ENCODE measurements at regions not wholly inside any gene's neighbourhood (a gene's known extent, or its start where the extent isn't known, plus 50 kb on each side); places are given as distances from the start of the nearest gene placed in this dataset.
"Not testable (repeated sequence)": the region's sequence is repeated elsewhere in the genome, so short reads cannot be mapped to it uniquely, and the experiment has no call there.

- no peak for DNase-seq (ENCODE audit: extremely low read depth, low read depth)
These were observed 1060.2 kb upstream of the ACVR2A start for GRCh38 chr2:146784602-146785001.

DNA sequence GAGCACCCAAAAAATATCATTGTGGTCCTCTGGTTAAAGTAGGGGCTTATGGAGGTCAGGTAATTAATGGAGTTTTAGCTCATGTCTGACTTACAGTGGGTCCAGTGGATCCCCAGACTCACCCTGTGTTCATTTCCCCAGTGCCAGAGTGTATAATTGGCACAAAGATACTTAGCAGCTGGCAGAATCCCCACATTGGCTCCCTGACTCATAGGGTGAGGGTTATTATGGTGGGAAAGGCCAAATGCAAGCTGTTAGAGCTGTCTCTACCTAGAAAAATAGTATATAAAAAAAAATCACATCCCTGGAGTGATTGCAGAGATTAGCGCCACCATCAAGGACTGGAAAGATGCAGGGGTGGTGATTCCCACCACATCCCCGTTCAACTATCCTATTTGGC lies 1067.6 kb upstream of the ACVR2A start:
- DNase-seq (ENCODE audit: extremely low read depth, low read depth): no peak

- no peak for DNase-seq (ENCODE audit: extremely low read depth, low read depth)
These were observed 1068.2 kb upstream of the ACVR2A start for GRCh38 chr2:146776596-146776995.

DNA sequence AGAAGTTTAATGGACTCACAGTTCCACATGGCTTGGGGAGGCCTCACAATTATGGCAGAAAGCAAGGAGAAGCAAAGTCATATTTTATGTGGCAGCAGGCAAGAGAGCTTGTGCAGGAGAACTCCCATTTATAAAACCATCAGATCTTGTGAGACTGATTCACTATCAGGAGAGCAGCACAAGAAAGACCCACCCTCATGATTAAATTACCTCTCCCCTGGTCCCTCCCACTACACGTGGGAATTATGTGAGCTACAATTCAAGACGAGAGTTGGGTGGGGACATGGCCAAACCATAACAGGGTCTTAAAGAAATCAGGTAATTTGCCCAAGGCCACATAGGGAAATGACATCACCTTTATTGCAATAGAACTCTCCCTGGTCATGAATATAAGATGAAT lies 1073.3 kb upstream of the ACVR2A start:
- no peak for DNase-seq (ENCODE audit: extremely low read depth, low read depth)

DNA sequence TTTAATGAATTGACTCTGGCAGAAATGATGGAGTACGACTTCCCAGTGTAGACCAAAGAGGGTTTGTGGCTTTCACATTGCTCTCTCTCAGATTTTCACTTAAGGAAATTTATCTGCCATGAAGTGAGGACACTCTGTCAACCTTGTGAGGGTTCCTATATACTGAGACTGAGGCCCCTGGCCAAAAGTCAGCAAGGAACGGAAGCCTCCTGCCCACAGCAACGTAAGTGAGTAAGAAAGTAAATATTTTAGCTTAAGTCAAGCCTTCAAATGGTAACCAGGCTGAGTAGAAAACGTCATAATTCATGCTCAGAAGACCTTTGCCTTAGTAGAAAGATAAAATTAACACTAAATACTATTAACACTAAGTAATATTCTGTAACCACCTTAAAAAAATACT lies 1080.5 kb upstream of the ACVR2A start:
- DNase-seq (ENCODE audit: extremely low read depth, low read depth): no peak

DNA sequence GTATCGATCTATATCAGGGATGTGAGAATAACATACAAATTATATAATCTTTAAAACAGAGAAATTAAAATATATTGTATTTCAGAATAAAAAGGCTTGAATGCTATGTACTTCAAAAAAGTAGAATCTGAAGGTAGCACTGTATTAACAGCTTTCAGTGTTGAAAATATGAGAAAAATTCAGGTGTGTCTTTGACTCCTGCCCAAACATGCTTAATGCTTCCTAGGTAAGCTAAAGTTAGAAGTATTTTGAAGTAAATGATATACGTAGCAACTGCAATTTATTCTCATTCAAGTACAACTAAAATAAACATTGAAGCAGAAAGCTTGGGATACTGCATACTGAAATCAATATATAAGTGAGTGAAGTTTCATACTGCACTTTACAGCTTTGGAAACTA lies 1082.0 kb upstream of the ACVR2A start:
- DNase-seq (ENCODE audit: extremely low read depth, low read depth): no peak

GRCh38 chr2:146754606-146755005 lies 1090.2 kb upstream of the ACVR2A start:
- no peak for DNase-seq (ENCODE audit: extremely low read depth, low read depth)

- DNase-seq (ENCODE audit: extremely low read depth, low read depth): no peak
These were observed 1096.8 kb upstream of the ACVR2A start for GRCh38 chr2:146748046-146748445.

- DNase-seq (ENCODE audit: extremely low read depth, low read depth): no peak
These were observed 1103.6 kb upstream of the ACVR2A start for GRCh38 chr2:146741260-146741659.

DNA sequence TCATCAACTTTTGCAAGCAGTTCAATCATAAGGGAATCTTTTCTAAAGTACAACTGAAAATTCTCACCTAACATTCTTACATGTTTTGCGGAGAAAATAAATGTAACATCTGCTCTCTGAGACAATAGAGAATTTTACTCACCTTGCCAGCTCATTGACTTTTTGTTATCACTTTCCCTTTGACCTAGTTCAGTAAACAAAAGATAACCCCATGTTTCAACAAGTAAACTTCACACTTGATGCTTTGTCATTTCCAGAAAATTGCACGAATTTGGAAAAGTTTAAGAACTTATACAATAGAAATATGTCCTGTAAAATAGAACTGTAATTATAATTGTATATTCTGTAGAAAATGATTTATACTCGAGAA lies 1110.0 kb upstream of the ACVR2A start:
- no peak for DNase-seq (ENCODE audit: extremely low read depth, low read depth)

DNA sequence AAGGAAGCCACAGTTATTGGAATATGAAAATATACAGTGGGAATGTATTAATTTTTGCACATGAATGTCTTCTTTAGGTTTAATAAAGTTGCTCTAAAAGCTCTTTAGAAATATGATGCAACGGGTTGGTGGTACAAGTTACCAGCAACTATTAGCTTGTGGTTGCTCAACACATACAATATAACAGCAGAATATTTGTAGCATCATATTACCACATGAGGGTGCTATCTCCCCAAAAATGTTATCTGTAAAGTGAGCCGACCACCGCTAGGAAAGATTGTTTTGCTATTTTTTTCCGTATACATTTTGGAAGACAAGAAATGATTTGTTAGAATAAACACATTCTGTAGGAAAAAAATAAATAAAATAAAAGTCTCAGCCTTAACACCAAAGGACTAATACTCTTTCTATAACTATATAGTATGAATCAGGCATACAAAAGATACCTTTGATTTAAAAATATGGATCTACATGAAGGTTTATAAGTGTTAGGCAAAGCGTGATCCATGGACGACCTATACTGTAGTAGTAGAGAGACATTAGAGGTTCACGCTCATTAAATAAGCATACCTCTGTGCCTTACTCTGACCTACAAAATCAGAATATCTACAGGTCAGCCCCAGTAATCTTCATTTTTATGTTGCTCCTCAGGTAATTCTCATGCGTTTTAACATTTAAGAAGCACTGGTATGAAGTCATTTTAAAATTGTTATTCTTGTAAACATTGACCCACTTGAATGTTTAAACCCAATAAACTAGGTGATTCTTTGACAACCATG lies 1110.6 kb upstream of the ACVR2A start:
- peak; percentile 65 for DNase-seq (ENCODE audit: extremely low read depth, low read depth)

- DNase-seq (ENCODE audit: extremely low read depth, low read depth): no peak
These were observed 1113.9 kb upstream of the ACVR2A start for GRCh38 chr2:146730882-146731281.

DNA sequence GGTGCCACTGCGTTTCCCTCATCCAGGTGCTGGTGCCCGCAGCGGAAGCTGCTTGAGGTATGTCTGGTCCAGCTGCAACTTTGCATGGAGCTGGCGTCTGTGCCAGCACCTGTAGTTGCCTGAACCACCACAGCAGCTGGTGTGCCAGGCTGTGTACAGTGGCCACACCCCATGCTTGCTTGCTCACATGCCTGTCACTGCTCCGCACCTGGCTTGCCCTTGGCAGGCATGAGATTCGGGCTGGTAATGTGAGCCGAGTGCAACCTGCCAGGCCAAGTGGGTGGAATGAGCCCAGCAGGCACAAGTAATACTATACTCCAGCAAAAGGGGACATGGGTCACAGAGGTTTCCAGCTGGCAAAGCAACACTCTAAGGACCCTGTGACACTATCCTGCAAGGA lies 1123.3 kb upstream of the ACVR2A start:
- DNase-seq (ENCODE audit: extremely low read depth, low read depth): no peak

GRCh38 chr2:146720170-146720569 lies 1124.7 kb upstream of the ACVR2A start:
- DNase-seq (ENCODE audit: extremely low read depth, low read depth): no peak

DNA sequence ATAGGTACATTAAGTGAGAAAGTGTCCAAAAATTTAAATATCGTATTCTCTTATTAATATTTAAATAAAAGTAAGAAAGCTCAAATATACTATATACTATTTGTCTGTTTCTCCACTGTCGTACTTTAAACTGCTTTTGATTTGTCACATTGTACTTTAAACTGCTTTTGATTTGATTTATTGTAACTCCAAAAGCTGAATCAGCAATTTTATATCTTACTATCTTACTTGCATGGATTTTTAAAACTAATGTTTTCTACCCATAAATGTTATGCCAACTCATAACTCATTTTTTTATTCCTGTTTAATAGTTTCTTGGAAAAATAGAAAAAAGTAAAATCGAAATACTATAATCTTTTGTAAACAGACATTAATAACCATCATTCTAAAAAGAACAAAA lies 1128.2 kb upstream of the ACVR2A start:
- DNase-seq (ENCODE audit: extremely low read depth, low read depth): no peak

DNA sequence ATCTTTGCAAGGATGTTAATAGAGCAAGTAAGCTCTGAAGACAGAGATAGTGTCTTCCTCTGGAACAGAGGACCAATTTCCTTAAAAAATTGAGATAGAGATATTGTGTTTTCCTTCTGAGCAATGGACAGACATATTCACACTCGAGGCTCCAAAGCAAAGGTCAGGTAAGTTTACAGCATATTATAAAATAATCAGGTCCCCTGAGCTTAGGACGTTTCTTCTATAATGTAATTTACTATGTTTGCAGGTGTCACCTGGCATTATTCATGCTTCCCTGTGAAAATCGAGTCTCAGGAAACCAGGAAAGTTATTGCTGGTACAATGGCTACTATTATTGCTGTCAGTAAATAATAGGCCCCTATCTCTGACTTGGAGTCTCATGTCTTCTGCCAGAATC lies 1135.8 kb upstream of the ACVR2A start:
- DNase-seq (ENCODE audit: extremely low read depth, low read depth): no peak

DNA sequence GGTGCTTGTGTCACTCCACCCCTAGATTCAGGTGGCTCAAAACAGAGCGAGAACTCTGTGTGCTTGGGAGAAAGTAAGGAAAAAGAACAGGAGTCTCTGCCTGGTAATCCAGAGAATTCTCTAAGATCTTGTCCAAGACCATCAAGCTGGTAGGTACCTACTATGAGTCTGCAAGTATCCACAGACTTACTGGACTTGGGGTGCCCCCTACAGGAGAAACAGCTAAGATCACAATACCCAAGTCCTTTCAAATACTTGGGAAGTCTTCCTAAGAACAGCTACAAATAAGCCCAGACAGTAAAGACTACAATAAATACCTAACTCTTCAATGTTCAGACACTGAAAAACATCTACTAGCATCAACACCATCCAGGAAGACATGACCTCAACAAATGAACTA lies 1143.6 kb upstream of the ACVR2A start:
- DNase-seq (ENCODE audit: extremely low read depth, low read depth): peak; percentile 2

- no peak for DNase-seq (ENCODE audit: extremely low read depth, low read depth)
These were observed 1147.5 kb upstream of the ACVR2A start for GRCh38 chr2:146697307-146697706.

- not testable (repeated sequence) for DNase-seq (ENCODE audit: extremely low read depth, low read depth)
These were observed 1148.0 kb upstream of the ACVR2A start for GRCh38 chr2:146696787-146697186.

DNA sequence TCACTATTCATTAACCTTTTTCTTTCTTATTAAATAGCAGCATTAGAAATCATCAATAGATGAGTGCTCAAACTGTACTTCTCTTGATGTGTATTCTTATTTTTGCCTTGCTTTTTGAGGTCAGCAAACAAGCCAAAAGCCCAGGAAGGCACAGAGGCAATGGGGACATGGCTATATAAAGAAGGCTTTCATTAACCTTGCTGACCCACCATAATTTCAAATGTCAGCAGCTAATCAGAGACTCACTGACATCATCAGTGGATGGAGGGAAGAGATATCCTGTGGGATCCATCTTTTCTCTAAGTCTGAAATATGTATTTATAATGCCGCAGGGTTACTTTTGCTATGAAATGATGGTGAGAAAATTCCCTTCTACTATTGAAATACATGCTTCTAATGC lies 1162.8 kb upstream of the ACVR2A start:
- no peak for DNase-seq (ENCODE audit: extremely low read depth, low read depth)

DNA sequence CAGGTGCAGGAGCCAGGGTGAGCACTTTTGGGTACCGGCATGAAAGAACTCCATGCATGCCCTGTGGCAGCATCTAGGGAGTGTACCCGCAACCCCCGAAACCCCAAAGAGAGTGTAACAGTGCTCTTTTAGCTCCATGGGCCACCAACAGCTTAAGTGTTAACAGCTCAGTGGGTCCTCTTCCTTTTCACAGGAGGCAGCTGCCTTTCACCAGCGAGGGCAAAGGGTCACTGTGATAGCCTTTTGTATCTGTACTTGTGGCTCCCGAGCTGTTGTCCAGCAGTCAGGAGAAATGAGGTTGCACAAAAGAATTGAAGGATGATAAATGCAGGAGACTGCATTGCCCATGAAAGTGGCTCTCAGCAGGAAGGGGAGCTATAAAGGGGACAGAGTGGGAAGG lies 1166.3 kb upstream of the ACVR2A start:
- no peak for DNase-seq (ENCODE audit: extremely low read depth, low read depth)

GRCh38 chr2:146677280-146677679 lies 1167.5 kb upstream of the ACVR2A start:
- DNase-seq (ENCODE audit: extremely low read depth, low read depth): no peak

- DNase-seq (ENCODE audit: extremely low read depth, low read depth): no peak
These were observed 1175.1 kb upstream of the ACVR2A start for GRCh38 chr2:146669735-146670134.

Measured in NCI-H460 (cell line).